ENCODE measurements at regions not wholly inside any gene's neighbourhood (a gene's known extent, or its start where the extent isn't known, plus 50 kb on each side); places are given as distances from the start of the nearest gene placed in this dataset.

GRCh38 chr2:136495636-136496035 lies 269.7 kb upstream of the THSD7B start:
- ATAC-seq (no peak), DNase-seq (no peak)
- intact Hi-C loops (cut with DNase I; ENCODE audit: low total_unique reads) (no loop called here), in situ Hi-C loops (cut with MboI; ENCODE audit: low sequenced_read_pairs in 4 of 4) (no loop called here)
- no peak overlapping the region for H3K27ac ChIP-seq
- no peaks in the 10 kb centered on the region for H3K27me3 ChIP-seq
- TF ChIP-seq CTCF (IDR thresholded peaks at IDR 0.05 in 4 of 5, conservative IDR thresholded peaks at IDR 0.05 in 1 of 5) (no peak), POLR2A (IDR thresholded peaks at IDR 0.05) (no peak)
- H3K9me3 ChIP-seq, result no peaks in the 10 kb centered on the region
- no peaks in the 10 kb centered on the region for H3K36me3 ChIP-seq
- H3K4me1 ChIP-seq, result no peaks in the 10 kb centered on the region
- no peak overlapping the region for H3K4me3 ChIP-seq

- Histone ChIP-seq H3K4me3 (no peak overlapping the region), H3K4me1 (no peaks in the 10 kb centered on the region), H3K9me3 (no peaks in the 10 kb centered on the region), H3K27ac (no peak overlapping the region), H3K36me3 (no peaks in the 10 kb centered on the region), H3K27me3 (no peaks in the 10 kb centered on the region)
- in situ Hi-C loops (cut with MboI; ENCODE audit: low sequenced_read_pairs in 4 of 4), result no loop called here
- DNase-seq (no peak), ATAC-seq (no peak)
- TF ChIP-seq CTCF (IDR thresholded peaks at IDR 0.05 in 4 of 5, conservative IDR thresholded peaks at IDR 0.05 in 1 of 5), result no peak
- no peak for TF ChIP-seq POLR2A (IDR thresholded peaks at IDR 0.05)
- intact Hi-C loops (cut with DNase I; ENCODE audit: low total_unique reads), result no loop called here
Measured at GRCh38 chr2:136492901-136493300, 272.4 kb upstream of the THSD7B start.

- Histone ChIP-seq H3K27ac (no peak overlapping the region), H3K36me3 (no peaks in the 10 kb centered on the region), H3K9me3 (no peaks in the 10 kb centered on the region), H3K27me3 (no peaks in the 10 kb centered on the region), H3K4me3 (no peak overlapping the region), H3K4me1 (no peaks in the 10 kb centered on the region)
- intact Hi-C loops (cut with DNase I; ENCODE audit: low total_unique reads), result no loop called here
- ATAC-seq (no peak), DNase-seq (no peak)
- in situ Hi-C loops (cut with MboI; ENCODE audit: low sequenced_read_pairs in 4 of 4), result no loop called here
- TF ChIP-seq CTCF (IDR thresholded peaks at IDR 0.05 in 4 of 5, conservative IDR thresholded peaks at IDR 0.05 in 1 of 5), result no peak
- no peak for TF ChIP-seq POLR2A (IDR thresholded peaks at IDR 0.05)
Measured at GRCh38 chr2:136490100-136490499, 275.2 kb upstream of the THSD7B start.

- ATAC-seq (no peak), DNase-seq (no peak)
- no peaks in the 10 kb centered on the region for H3K36me3 ChIP-seq
- H3K27me3 ChIP-seq, result no peaks in the 10 kb centered on the region
- intact Hi-C loops (cut with DNase I; ENCODE audit: low total_unique reads) (no loop called here), in situ Hi-C loops (cut with MboI; ENCODE audit: low sequenced_read_pairs in 4 of 4) (no loop called here)
- H3K4me1 ChIP-seq, result no peaks in the 10 kb centered on the region
- H3K9me3 ChIP-seq, result no peaks in the 10 kb centered on the region
- H3K4me3 ChIP-seq, result no peak overlapping the region
- no peak for TF ChIP-seq CTCF (IDR thresholded peaks at IDR 0.05 in 4 of 5, conservative IDR thresholded peaks at IDR 0.05 in 1 of 5)
- no peak for TF ChIP-seq POLR2A (IDR thresholded peaks at IDR 0.05)
- H3K27ac ChIP-seq, result no peak overlapping the region
Measured at GRCh38 chr2:136487421-136487820, 277.9 kb upstream of the THSD7B start.

GRCh38 chr2:136486115-136486514 lies 279.2 kb upstream of the THSD7B start:
- no peaks in the 10 kb centered on the region for H3K9me3 ChIP-seq
- no peak overlapping the region for H3K27ac ChIP-seq
- in situ Hi-C loops (cut with MboI; ENCODE audit: low sequenced_read_pairs in 4 of 4) (no loop called here), intact Hi-C loops (cut with DNase I; ENCODE audit: low total_unique reads) (no loop called here)
- TF ChIP-seq POLR2A (IDR thresholded peaks at IDR 0.05), result no peak
- TF ChIP-seq CTCF (IDR thresholded peaks at IDR 0.05 in 4 of 5, conservative IDR thresholded peaks at IDR 0.05 in 1 of 5), result no peak
- H3K4me3 ChIP-seq, result no peak overlapping the region
- H3K27me3 ChIP-seq, result no peaks in the 10 kb centered on the region
- no peaks in the 10 kb centered on the region for H3K4me1 ChIP-seq
- H3K36me3 ChIP-seq, result no peaks in the 10 kb centered on the region
- DNase-seq (no peak), ATAC-seq (no peak)
